OCI-LY1 (cell line): ENCODE measurements at regions not wholly inside any gene's neighbourhood (a gene's known extent, or its start where the extent isn't known, plus 50 kb on each side); places are given as distances from the start of the nearest gene placed in this dataset.

Source experiments
- H2AFZ ChIP-seq: fragments of 200-600 bp; sonication (generic), shearing (Covaris generic); 2 replicates; pipeline ENCODE4 v1.6.0; 2014; ENCODE audit warnings: antibody characterized with exemption, mild to moderate bottlenecking, low read length
- H3F3A ChIP-seq: fragments of 200-600 bp; sonication (generic), shearing (Covaris generic); 2 replicates; pipeline ENCODE4 v1.6.0; 2014; ENCODE audit warnings: mild to moderate bottlenecking, antibody characterized with exemption, low read length, moderate library complexity; ENCODE audit not compliant: insufficient read depth
- H3K27ac ChIP-seq: fragments of 200-600 bp; sonication (generic); 2 replicates; pipeline ENCODE4 v1.5.1; 2014; ENCODE audit warnings: low read length, mixed run types, mild to moderate bottlenecking, low read depth; ENCODE audit not compliant: poor library complexity, severe bottlenecking
- H3K27me3 ChIP-seq: fragments of 200-600 bp; sonication (generic); 2 replicates; pipeline ENCODE4 v1.6.0; 2014; ENCODE audit warnings: antibody characterized with exemption, mild to moderate bottlenecking, low read length, moderate library complexity; ENCODE audit not compliant: insufficient read depth
- H3K36me3 ChIP-seq: fragments of 200-600 bp; sonication (generic); 2 replicates; pipeline ENCODE4 v1.6.1; 2014; ENCODE audit warnings: mild to moderate bottlenecking, antibody characterized with exemption, low read length, moderate library complexity, mixed read lengths; ENCODE audit not compliant: insufficient read depth
- H3K4me1 ChIP-seq: fragments of 200-600 bp; sonication (generic); 2 replicates; pipeline ENCODE4 v1.5.1; 2014; ENCODE audit warnings: mild to moderate bottlenecking, low read length, moderate library complexity; ENCODE audit not compliant: insufficient read depth, severe bottlenecking
- H3K4me2 ChIP-seq: fragments of 200-600 bp; sonication (generic), shearing (Covaris generic); 2 replicates; pipeline ENCODE4 v1.6.1; 2014; ENCODE audit warnings: low read length
- H3K4me3 ChIP-seq: fragments of 200-600 bp; sonication (generic); 2 replicates; pipeline ENCODE4 v1.5.1; 2014; ENCODE audit warnings: low read length, low read depth, mild to moderate bottlenecking, mixed read lengths; ENCODE audit not compliant: poor library complexity, severe bottlenecking
- H3K79me2 ChIP-seq: fragments of 200-600 bp; shearing (Covaris generic); 2 replicates; pipeline ENCODE4 v1.6.1; 2016; ENCODE audit warnings: mixed run types, low read length, mixed read lengths; ENCODE audit not compliant: insufficient read depth
- H3K9ac ChIP-seq: fragments of 200-600 bp; sonication (generic), shearing (Covaris generic); 2 replicates; pipeline ENCODE4 v1.6.1; 2014; ENCODE audit warnings: mild to moderate bottlenecking, low read length, mixed read lengths
- H3K9me2 ChIP-seq: fragments of 200-600 bp; sonication (generic), shearing (Covaris generic); 2 replicates; pipeline ENCODE4 v1.6.1; 2014; ENCODE audit warnings: low read depth, mild to moderate bottlenecking, low read length, mixed read lengths
- H3K9me3 ChIP-seq: fragments of 200-600 bp; shearing (Covaris generic); 2 replicates; pipeline ENCODE4 v1.6.1; 2014; ENCODE audit warnings: low read length, mixed read lengths
- H4K20me1 ChIP-seq: fragments of 200-600 bp; sonication (generic), shearing (Covaris generic); 2 replicates; pipeline ENCODE4 v1.6.0; 2016; ENCODE audit warnings: mild to moderate bottlenecking, low read length; ENCODE audit not compliant: insufficient read depth
- CTCF ChIP-seq: fragments of 200-600 bp; sonication (generic), shearing (Covaris generic); IDR thresholded peaks from 2 replicates; pipeline ENCODE4 v1.5.1; 2017; ENCODE audit warnings: mild to moderate bottlenecking, antibody characterized with exemption, low read length, moderate library complexity, mixed read lengths
- EZH2 ChIP-seq: fragments of 200-600 bp; sonication (generic), shearing (Covaris generic); IDR thresholded peaks from 2 replicates; pipeline ENCODE4 v1.8.0; 2017; ENCODE audit warnings: borderline replicate concordance, mixed run types, mild to moderate bottlenecking, antibody characterized with exemption, low read length, moderate library complexity, mixed read lengths

GRCh38 chr13:69092615-69093322 lies 1014.9 kb upstream of the ATXN8OS start:
- TF ChIP-seq EZH2 (no peak), CTCF (peak; percentile 11; the same call in 1 of the 2 replicates)
- H3K9me2 ChIP-seq = no peaks in the 10 kb centered on the region
- no peak overlapping the region for H3K27ac ChIP-seq
- no peaks in the 10 kb centered on the region for H3K4me1 ChIP-seq
- H3K9ac ChIP-seq = no peak overlapping the region
- no peak overlapping the region for H3K4me2 ChIP-seq
- H2AFZ ChIP-seq = no peak overlapping the region
- no peaks in the 10 kb centered on the region for H3K79me2 ChIP-seq
- H3K9me3 ChIP-seq = no peaks in the 10 kb centered on the region
- no peaks in the 10 kb centered on the region for H4K20me1 ChIP-seq
- no peak overlapping the region for H3K4me3 ChIP-seq
- H3K27me3 ChIP-seq = no peaks in the 10 kb centered on the region
- no peaks in the 10 kb centered on the region for H3F3A ChIP-seq
- H3K36me3 ChIP-seq = no peaks in the 10 kb centered on the region

GRCh38 chr13:69077267-69077666 lies 1030.4 kb upstream of the ATXN8OS start:
- no peaks in the 10 kb centered on the region for H3K36me3 ChIP-seq
- no peaks in the 10 kb centered on the region for H3K9me2 ChIP-seq
- H3F3A ChIP-seq = no peaks in the 10 kb centered on the region
- H3K27me3 ChIP-seq = no peaks in the 10 kb centered on the region
- no peaks in the 10 kb centered on the region for H3K4me1 ChIP-seq
- no peaks in the 10 kb centered on the region for H3K79me2 ChIP-seq
- no peak overlapping the region for H3K27ac ChIP-seq
- TF ChIP-seq EZH2 (no peak), CTCF (no peak)
- H2AFZ ChIP-seq = no peak overlapping the region
- no peaks in the 10 kb centered on the region; the same call in 1 of the 2 replicates for H4K20me1 ChIP-seq
- H3K9ac ChIP-seq = no peak overlapping the region
- no peak overlapping the region for H3K4me3 ChIP-seq
- no peaks in the 10 kb centered on the region for H3K9me3 ChIP-seq
- no peak overlapping the region for H3K4me2 ChIP-seq

GRCh38 chr13:69069554-69070133 lies 1038.0 kb upstream of the ATXN8OS start:
- no peaks in the 10 kb centered on the region for H3K27me3 ChIP-seq
- no peaks in the 10 kb centered on the region for H3K79me2 ChIP-seq
- no peak overlapping the region for H2AFZ ChIP-seq
- no peaks in the 10 kb centered on the region for H3K4me1 ChIP-seq
- no peaks in the 10 kb centered on the region for H3K36me3 ChIP-seq
- no peaks in the 10 kb centered on the region; the same call in 1 of the 2 replicates for H3K9me2 ChIP-seq
- H3K9me3 ChIP-seq = no peaks in the 10 kb centered on the region
- no peaks in the 10 kb centered on the region; the same call in 1 of the 2 replicates for H3F3A ChIP-seq
- no peak for TF ChIP-seq EZH2
- no peak for TF ChIP-seq CTCF
- no peak overlapping the region for H3K4me3 ChIP-seq
- no peak overlapping the region for H3K27ac ChIP-seq
- no peaks in the 10 kb centered on the region; the same call in 1 of the 2 replicates for H4K20me1 ChIP-seq
- H3K4me2 ChIP-seq = no peak overlapping the region
- no peak overlapping the region for H3K9ac ChIP-seq
